Hematopoietic multipotent progenitor cell treated with erythropoietin and hydrocortisone succinate and interleukin-3 and kit ligand, for 8 days (in vitro differentiated cells): ENCODE measurements at regions not wholly inside any gene's neighbourhood (a gene's known extent, or its start where the extent isn't known, plus 50 kb on each side); places are given as distances from the start of the nearest gene placed in this dataset.

ENCODE experiments used
- DNase-seq: peaks from one replicate; pipeline ENCODE4 v3.0.0-alpha.2; 2015

DNA sequence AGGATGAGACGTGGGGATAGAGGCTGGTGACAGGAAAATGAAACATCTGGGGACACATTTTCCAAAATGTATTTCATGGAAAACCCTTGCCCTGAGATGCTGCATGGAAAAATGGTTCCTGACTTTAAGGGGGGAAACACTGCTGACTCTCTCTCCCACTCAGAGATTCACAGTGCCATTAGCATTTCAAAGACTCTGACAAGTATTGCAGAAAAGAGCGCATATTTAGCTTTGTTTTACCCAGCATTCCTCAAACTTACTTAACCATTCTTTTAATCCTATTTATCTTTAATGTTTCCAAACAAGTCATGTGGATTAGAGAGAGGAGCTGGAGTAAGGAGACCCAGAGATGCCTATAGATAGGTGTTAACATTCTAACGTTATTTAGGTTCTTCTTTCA, 141.8 kb upstream of the DYRK2 start:
- no peak for DNase-seq

DNA sequence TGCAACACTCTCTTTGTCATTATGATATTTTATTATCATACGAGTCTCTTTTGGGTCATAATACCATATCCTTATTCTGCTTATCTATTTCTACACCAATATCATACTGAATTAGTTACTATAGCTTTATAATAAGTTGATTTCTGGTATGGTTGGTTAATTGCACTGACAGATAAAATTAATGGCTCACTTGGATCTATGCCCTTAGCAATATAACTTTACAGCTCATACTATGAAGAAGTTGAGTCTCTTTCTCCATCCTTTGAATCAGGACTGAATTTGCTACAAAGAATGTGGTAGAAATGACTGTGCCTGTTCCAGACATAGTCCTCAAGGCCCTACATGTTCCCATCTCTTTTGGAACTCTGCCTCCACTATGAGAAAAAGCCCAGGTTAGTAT, 139.7 kb upstream of the DYRK2 start:
- DNase-seq, result no peak

DNA sequence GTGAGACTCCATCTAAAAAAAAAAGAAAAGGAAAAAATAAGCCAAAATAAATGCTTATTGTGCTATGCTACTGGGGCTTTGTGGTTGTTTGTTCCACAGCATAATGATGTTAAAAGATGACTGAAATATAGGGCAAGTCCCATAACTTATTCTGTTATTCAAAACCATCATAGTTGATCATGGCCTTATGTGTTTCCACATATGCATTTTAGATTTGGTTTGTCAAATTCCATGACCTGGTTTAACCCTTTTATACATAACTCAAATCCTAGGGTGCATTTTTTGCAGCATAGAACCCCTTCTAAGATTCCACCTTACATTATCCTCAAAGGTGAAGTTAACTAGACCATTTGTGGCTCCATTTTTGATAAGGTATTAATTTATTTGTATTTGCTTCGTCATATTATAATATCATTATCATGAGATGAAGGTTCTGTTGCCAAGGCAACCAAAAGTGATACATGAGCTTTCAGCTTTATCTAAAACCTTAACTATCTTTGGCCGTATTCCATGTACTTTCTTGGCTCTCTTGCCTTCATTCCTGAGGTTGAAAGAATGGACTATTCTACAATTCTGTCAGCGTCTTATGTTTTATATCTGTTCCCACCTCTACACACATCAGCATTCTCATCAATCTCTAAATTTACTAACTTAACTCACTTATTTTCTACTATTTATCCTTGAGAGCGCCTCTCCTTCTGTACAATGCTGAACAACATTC, 138.7 kb upstream of the DYRK2 start:
- DNase-seq, result no peak

DNA sequence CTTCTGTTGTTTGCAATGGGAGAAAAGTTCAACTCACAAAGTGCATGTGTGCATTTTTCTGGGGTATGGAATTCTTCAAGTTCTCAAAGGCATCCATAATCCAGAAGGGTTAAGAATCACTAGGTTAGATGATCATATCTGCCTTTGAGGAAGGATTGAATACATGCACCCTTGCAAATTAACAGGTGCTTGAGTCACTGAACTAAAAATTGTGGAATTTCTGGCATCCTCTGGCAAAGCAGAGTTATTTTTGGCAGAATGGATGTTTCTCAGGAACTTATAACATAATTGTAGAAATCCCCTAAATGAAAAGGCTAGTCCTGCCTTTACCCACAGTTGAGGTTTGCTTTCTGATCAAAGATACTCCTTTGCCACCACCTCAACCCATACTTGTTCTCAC, 136.5 kb upstream of the DYRK2 start:
- no peak for DNase-seq

DNA sequence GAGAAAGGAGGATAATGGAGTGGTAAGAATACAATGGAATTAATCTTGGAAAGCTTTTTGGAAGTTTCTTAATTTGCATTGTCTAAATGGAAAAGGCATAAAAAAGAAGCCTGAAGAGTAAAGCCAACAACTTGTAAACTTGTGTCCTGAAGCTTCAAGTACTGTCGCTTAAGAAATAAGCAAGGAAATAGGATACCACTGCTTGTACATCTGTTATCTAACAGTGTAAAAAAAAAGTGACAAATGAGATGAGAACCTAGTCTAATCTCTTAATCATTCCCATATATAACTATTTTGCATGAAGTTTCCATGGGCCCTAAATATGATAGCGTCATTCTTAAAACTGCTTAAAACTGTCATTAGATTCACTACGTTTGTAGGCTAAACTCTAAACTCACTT, 134.0 kb upstream of the DYRK2 start:
- DNase-seq, result no peak

DNA sequence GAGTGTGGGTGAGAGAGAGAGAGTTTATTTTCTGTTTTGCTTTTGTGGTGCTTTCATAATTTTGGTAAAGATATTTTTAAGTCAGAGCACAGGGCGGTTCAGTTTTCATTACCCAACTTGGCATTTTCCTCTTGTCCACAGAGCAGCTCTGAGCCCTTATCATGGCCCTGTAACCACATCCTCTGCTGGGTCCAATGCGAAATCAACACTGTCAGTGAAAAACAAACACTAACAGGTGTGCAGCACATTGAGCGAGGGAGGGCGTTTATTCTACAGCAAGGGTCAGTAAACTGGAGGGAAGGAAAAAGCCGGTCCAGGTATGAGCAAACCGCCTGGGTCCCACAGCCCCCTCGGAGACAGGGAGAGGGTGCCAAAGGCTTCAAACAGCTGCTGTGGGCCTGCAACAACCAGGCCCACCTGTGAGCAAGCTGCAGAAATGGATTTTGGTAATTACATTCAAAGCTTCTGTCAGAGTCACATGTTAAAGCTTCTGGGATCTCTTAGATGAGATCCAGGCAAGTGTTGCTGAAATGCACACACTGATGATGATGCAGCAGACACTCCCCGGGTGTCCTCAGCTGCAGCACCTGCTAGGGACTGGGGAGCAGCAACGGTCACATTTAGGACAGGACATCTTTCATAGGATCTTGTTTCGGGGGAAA, 132.7 kb upstream of the DYRK2 start:
- no peak for DNase-seq

DNA sequence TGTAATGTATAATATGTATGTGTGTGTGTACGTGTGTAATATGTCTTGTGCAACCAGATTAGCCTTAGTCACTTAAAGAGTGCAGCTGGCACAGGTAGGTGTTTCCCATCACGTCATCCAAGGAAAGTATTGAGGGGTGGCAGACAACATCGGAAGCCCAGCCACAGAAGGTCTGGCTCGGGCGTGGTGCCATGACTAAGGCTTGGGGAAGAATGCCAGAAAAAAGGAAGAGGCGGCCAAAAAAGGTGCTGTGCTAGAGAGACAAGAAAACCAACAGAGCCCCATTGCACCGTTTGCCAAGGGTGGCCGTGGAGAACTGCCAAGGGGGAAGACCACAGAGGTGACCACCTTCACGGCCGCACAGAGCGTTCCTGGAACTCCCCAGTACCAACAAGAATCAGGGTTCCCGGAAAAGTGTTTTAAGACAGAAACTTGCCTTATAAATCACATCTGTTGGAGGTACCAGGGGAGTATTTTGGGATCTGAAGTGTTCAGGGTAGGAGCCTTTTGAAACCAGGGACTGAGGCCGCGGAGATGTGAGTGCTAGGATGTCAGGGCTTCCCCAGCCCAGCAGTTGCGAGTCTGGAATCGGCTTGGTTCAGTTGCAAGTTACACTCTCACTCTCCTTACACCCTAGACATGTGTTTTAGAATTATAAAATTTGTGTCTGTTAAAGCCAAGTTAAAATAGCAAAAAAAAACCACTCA, 131.2 kb upstream of the DYRK2 start:
- DNase-seq, result peak; percentile 37

DNA sequence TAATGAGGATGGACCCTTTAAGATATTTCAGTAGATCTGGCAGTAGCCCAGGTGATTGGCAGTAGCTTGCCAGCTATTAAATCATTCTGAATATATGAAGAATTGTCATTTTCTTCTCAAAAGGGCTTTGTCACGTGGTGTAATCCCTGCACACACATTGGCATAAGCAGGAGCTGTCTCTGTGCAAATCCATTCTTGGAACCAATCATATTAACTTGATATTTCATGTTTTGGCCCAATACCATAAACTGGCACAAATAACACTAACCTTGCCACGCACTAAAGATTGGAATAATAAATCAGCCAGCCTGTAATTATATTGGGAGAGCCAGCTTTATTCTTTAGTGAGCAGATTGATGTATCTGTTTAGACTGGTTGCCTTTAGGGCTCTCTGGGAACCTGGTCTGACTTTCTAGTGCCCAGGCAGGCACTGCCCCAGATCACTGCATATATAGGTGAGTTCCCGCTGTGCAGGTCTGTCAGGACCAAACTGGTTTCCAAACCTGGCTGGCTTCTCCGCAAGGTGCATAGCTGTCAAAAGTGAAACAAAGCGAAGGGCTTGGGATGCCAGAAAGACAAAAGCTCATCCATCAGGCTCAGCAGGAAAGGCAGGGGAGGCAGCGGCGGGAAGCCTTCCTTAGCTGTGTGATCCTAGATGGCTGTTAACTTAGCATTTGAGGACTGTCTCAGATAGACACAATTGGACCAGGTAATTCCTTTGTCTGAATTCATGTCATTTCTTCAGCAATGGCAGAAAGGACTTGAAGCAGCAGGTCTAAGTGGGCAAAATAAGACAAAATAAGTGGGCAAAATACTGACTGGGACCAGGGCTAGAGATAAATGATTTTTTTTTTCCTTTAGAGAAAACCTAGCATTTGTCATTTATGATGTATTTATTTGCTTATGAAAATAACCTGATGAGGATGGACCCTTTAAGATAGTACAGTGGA, 128.8 kb upstream of the DYRK2 start:
- DNase-seq, result no peak

DNA sequence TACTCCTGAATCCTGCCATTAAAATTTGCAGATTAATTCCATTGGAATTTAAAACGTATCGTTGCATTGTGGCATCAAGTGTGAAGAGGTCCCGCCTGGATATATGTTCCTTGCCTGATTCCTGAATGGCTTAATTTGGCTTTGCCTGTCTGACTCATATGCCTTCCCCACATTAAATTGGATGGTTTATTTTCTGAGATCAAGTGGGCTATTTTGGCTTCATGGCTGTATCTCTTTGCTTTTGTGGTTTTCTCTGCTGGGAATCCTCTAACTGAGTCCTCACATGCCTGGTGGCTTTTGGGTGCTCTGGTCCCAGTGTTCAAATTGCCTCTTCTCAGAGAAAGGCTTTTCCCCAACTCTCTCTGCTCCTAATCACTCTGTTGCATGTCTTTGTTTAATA, 127.9 kb upstream of the DYRK2 start:
- DNase-seq, result no peak

DNA sequence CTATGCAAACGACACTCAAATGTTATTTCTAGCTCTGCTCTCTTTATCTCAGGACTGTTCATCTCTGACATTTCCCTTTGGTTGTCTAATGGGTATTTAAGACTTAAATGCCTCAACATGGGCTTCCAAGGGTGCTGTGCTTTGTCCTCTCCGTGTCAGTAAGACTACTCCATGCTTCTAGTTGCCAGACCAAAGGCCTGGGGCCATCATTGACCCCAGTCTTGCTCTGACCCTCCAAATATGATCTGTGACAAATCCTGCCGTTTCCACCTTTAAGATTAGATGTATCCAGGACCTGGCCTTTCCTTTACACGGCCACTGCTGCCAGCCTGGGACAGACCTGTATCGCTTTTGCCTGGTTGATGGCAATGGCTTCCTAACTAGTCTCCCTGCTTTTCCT, 126.3 kb upstream of the DYRK2 start:
- no peak for DNase-seq

DNA sequence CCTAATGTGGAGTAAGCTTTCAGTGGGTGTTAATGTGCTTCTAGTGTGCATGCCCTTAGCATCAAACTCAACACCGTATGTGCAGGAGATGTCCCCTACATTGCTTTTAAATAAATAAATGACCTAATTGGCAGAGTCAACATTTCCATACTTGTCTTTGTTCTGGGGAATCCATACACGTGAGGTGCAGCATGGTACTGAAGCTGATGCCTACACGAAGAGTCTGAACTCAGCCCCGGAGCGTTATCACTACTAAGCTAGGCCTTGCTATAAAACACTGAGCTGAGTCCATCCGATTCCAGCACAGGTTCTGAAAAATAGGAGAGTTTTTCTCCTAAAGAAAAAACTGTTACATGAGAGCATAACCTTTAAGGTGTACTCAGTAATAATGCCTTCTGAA, 125.0 kb upstream of the DYRK2 start:
- no peak for DNase-seq

DNA sequence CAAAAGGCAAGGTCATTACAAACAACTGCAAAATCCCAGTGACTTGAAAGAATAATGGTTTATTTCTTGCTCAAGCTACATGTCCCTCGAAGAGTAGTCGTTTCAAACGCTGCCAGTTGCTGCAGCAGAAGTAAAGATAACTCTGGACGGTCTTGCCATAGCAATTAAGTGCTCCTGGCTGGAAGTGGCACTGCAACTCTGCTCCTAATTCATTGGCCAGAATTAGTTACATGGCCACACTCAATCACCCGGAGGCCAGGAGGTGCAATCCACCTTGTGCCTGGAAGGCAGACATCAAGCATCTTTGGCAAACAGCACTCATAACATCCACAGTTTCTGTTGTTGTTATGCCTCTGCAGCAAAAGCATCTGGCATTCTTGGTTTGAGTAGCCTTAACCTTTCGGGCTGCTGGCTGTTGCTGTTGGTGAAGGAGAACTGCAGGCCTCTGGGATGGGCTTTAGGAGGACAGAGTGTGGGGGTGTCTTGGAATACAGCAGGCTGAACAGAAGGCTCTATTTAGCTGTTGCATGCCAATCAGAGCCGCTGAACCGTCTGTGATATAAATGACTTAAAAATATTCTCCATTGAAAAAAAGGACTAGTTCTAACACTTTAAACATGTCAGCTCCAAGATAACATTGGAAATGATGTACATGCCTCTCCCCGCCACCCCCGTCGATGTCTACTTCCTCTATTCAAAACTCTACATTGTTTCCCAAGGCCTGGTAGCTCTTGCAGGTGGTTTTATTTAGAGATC, 123.5 kb upstream of the DYRK2 start:
- no peak for DNase-seq

DNA sequence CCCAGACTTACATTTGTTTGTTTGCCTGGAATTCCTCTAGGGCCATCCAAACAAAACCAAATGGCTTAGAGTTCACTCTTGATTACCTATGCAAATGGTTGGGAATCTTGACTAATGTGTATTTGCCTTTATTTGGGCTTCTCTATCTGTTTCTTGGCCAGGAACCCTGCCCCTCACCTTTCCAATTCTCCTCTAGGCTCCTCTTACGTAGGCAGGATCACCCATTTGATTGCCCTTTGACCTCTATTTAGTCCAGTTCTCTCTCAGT, 123.0 kb upstream of the DYRK2 start:
- no peak for DNase-seq

DNA sequence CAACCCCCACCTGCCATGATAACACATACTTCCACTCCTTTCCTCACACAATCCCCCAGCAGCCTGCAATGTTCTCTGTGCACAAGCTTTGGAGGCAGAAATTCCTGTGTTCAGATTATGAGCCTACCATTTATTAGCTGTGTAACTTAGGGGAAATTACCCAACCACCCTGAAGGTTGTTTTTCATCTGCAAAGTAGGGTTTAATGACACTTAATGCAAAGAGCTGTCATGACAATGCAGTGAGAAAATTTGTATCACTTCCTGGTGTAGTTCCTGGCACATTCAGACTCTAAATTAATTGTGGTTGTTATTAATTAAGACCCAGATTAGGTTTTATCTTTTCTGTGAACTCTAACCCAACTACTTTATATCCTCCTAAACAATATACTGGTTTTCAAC, 122.4 kb upstream of the DYRK2 start:
- DNase-seq, result no peak

DNA sequence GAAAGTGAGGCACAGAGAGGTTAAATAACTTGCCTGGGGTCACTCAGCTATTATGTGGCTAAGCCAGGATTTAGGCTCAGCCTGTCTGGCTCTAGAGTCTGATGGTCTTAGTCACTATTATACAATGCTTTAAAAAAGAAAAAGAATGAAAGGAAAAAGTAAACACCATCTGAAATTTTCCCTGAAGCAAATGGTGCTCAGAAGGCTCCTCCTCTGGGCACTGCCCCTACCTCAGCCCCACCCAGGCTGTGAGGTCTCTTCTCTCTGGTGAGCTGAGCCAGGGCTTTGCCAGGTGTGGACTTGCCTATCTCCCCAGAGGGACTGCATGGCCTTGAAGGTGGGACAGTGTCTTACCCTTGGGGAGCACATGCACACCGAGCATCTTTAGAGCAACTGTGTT, 117.5 kb upstream of the DYRK2 start:
- DNase-seq, result no peak

DNA sequence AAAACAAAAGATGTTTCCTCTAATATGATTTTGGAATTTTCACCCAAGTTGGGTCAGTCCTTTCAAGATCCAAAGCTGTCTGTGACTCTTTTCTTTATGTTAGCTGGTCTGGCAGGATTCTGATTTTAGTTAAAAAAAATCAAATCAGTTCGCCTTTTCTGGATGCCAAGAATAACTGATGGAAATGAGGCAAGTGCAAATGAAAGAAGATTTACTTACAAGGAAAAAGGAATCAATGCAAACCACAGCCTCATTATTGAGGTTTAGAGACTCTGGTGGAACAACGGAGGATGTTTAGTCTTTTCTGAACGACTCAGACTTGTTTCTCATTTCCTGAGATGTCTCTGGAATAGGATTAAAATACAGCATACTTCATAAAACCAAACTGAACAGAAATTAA, 117.0 kb upstream of the DYRK2 start:
- DNase-seq, result no peak

DNA sequence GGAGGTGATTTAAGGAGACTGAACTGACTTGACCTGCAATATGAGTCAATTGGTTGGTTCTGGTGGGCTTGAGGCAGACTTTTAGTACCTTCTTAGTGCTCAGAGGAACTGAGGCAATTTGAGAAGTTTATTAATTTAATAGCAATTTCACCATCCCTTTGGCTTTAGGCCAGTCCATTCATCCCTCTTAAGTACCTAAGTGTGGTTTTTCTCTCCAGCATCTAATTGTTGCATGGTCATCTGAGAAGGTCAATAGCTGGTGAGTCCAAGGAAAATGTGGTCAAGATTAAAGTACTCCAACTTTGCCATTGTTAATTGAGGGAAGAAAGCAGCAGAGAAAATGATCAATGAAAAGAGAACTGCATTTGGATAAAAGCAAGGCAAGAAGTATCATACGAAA, 115.4 kb upstream of the DYRK2 start:
- no peak for DNase-seq

DNA sequence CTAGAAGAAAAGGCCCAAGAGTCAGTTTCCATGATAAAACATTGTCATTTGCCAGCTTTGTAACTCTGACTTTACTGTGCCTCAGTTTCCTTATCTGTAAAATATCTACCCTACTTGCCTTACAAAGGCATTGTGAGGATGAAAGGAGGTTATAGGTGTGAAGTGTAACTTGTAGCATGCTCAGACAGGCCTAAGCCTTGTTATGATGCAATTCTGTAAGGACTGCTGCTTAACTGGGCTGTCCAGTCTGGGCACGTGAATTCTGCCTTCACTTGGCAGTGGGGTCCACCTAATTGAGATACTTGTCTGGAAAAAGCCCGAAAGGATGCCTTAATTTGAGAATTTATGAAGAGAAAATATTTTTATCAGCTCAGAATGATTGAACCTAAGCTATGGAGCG, 114.5 kb upstream of the DYRK2 start:
- no peak for DNase-seq

DNA sequence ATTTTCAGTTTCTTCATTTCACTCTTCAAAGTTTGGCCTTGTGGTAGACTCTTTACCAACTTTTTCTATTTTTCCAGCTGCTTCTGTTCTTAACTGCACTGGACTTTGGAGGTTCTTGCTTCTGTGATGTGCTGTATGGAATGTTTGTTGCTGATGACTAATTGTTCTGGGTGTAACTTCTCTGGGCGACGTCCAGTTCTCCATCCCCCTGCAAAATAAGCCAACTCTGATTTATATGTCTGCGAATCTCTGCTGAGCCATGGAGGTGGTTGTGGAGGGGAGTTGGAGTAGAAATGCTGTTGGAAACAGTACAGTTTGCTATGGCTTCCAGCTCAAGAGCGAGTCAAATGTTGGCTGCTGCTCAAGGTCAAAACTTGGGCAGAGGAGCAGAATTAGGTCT, 113.9 kb upstream of the DYRK2 start:
- no peak for DNase-seq

DNA sequence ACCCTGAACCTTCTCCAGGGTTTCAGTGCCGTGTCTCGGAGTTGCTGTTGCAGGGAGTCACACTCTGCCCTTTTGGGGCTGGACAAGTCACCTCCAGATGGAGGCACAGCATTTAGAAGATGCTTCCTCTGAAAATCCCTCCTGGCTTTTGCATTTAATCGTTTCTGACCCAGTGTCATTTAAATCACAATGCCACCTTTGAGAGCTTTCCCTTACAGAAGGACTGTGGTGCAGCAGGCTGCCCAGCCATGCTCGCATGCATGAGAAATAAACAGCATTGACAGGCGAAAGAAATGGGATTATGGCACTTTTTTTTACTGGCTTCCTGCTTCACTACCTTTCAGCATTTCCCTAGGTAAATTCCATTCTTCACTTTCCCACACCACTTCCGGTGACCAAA, 113.4 kb upstream of the DYRK2 start:
- no peak for DNase-seq

DNA sequence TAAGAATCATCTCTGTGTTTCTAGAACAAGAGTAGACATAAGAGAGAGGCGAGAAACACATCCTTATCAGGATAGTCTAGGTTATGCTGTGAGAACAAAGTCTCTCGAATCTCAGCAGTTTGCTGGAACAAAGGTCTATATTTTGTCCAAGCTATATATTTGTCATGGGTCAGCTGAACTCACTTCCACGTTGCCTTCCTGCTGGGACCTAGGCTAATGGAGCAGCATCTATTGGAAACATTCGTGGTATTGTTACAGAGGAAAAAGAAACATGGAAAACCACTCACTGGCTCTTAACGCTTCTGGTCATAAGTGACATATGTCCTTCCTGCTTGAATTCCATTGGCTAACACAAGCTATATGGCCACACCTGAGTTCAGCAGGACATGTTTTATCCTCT, 112.6 kb upstream of the DYRK2 start:
- no peak for DNase-seq

DNA sequence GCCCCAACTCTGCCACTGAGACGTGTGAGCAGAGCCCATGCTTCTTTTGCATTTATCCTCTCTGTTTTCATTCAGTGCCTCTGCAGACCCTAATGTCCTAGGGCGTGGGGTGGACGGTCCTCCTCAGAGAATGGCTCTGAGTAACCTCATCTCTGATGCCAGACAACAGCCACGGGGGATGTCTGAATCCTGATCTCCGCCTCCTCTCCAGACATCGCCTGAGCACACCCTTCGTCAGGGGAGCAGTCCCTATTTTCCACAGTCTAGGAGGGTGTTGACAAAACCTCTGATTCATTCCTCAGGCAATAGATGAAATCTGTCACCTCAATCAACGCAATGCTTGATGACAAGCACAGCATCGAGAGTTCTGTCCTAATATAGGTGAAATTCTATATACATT, 109.2 kb upstream of the DYRK2 start:
- no peak for DNase-seq

DNA sequence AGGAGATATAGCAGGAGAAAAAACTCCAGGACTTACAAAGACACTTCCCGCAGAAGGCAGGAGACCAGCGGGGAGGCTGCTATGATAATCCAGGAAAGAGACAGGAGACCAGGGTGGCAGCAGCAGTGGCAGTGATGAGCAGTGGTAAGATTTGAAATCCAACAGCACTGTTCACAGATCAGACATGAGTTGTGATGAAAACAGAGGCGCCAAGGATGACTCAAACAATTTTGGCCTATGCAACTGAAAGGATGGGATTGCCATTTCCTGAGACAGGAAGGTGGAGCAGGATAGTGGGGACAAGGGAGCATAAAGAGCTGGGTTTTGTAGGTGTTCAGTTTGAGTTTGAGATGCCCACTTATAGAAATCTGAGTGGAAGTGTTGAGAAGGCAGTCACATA, 108.6 kb upstream of the DYRK2 start:
- DNase-seq, result no peak
